Upper lobe of left lung (tissue), 6 donors: ENCODE measurements at regions not wholly inside any gene's neighbourhood (a gene's known extent, or its start where the extent isn't known, plus 50 kb on each side); places are given as distances from the start of the nearest gene placed in this dataset.

Experiments
- ATAC-seq, 2 donors: fragments of 200-7000 bp; cut with Tn5 transposase; one replicate each; pipeline ENCODE4 v1.9.1; 2022; ENCODE audit warnings: mild to moderate bottlenecking in 2 of 2, moderate library complexity in 2 of 2; ENCODE audit not compliant: low FRiP score in 2 of 2
- DNase-seq, 2 donors: peaks; one replicate each; pipeline ENCODE4 v3.0.0-alpha.2; 2019 to 2020
- H3K27ac ChIP-seq, 4 donors: fragments of 200-600 bp; sonication (generic); one replicate each; pipeline ENCODE4 v1.5.1; 2016 to 2019
- H3K27me3 ChIP-seq, 4 donors: fragments of 200-600 bp; sonication (generic); one replicate each; pipeline ENCODE4 v1.5.1; 2017 to 2019
- H3K36me3 ChIP-seq, 4 donors: fragments of 200-600 bp; sonication (generic); one replicate each; pipeline ENCODE4 v1.5.1; 2016 to 2019
- H3K4me1 ChIP-seq, 4 donors: fragments of 200-600 bp; sonication (generic); one replicate each; pipeline ENCODE4 v1.5.1; 2018 to 2019
- H3K4me3 ChIP-seq, 4 donors: fragments of 200-600 bp; sonication (generic); one replicate each; pipeline ENCODE4 v1.5.1; 2017 to 2019; ENCODE audit warnings: mild to moderate bottlenecking in 2 of 4, moderate library complexity in 1 of 4
- H3K9me3 ChIP-seq, 4 donors: fragments of 200-600 bp; sonication (generic); one replicate each; pipeline ENCODE4 v1.5.1; 2018 to 2019
- CTCF ChIP-seq, 6 experiments: fragments of 450-650 bp in 4 of 6; fragments of 200-600 bp in 2 of 6; sonication (generic) in 2 of 6; IDR thresholded peaks; one replicate each; pipeline ENCODE4 v1.5.1; 2016 to 2019; ENCODE audit warnings: antibody characterized with exemption in 6 of 6
- EP300 ChIP-seq, 4 donors: sonication (generic); formaldehyde crosslinking; IDR thresholded peaks; one replicate each; pipeline ENCODE4 v1.5.1; 2017; ENCODE audit warnings: antibody characterized with exemption in 4 of 4, control low read depth in 2 of 4
- POLR2A ChIP-seq, 4 donors: fragments of 450-650 bp; IDR thresholded peaks; one replicate each; pipeline ENCODE4 v1.5.1; 2016 to 2017; ENCODE audit warnings: antibody characterized with exemption in 4 of 4, mild to moderate bottlenecking in 2 of 4
- POLR2AphosphoS5 ChIP-seq, 2 donors: sonication (generic); formaldehyde crosslinking; IDR thresholded peaks; one replicate each; pipeline ENCODE4 v1.5.1; 2017; ENCODE audit warnings: antibody characterized with exemption in 2 of 2
- WGBS, 2 donors: methylation state at CpG; one replicate each; pipeline ENCODE4 v1.1.5; 2017 to 2018; 5-methylcytosine and 5-hydroxymethylcytosine counted together
- donor health status: DM: no; HTN: no; CAD: no; lungs with moderate emphysema.
- donor health status: DM: no; HTN: yes; CAD: no; lungs with severe emphysema.

DNA sequence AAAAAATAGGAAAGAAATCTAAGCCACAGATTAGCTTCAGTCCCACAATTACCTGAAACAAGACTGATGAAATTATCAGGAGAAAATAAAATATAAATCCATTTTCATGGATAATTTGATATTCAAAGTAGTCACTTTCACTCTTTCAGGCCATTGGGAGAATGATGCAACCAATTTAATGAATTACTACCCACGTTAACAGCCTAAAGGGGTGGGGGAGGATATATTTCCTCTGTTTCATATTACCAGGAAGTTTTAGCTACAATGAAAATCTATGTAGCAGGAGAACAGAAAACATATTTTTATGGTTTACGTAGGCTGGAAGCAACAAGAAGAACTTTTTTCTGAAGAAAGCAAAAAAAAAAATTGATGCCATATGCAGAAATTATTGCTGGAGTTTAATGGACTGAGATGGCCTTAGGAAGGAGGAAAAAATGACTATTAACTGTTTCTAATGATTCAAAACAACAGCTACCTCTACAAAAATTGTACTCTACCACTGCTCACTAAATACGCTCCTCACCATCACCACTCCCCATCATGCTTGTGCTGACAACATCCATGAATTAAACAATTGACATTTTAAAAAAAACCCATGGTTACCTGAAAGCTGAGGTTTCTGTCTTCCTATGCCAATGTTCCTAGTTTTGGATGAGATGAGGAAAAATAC, 100.9 kb downstream of the CXXC4 start:
- Histone ChIP-seq H3K9me3 (no peaks in the 10 kb centered on the region), H3K27ac (no peak overlapping the region), H3K27me3 (no peaks in the 10 kb centered on the region), H3K36me3 (no peaks in the 10 kb centered on the region), H3K4me3 (no peak overlapping the region), H3K4me1 (no peaks in the 10 kb centered on the region)
- DNase-seq (no peak), ATAC-seq (no peak)
- 53 to 60% methylated on average over 3 of the region's 3 CpGs for WGBS, 2 donors
- TF ChIP-seq CTCF (IDR thresholded peaks at IDR 0.05), result no peak
- TF ChIP-seq POLR2A (IDR thresholded peaks at IDR 0.05), result no peak
- no peak for TF ChIP-seq POLR2AphosphoS5 (IDR thresholded peaks at IDR 0.05)
- TF ChIP-seq EP300 (IDR thresholded peaks at IDR 0.05), result no peak

DNA sequence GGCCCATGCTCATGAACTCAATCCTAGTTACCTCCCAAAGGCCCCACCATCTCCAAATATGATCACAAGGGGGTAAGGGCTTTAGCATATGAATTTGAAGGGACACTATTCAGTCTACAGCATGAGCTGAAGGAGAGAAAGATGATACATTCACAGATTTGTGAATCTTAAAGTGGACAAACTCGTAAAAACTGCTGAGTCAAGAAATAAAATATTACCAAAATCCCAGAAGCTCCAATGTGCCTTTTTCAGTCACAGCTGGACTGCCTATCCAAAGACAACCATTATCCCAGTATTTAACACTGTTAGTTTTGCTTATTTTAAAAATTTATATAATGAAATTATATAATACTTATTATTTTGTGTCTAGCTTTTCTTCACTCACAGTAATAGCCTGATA, 109.0 kb downstream of the CXXC4 start:
- DNase-seq (no peak), ATAC-seq (no peak)
- Histone ChIP-seq H3K4me1 (no peaks in the 10 kb centered on the region), H3K9me3 (no peaks in the 10 kb centered on the region), H3K27ac (no peak overlapping the region), H3K4me3 (no peak overlapping the region), H3K27me3 (no peaks in the 10 kb centered on the region), H3K36me3 (no peaks in the 10 kb centered on the region)
- 79 to 80% methylated on average over 1 of the region's 1 CpG for WGBS, 2 donors
- no peak for TF ChIP-seq POLR2AphosphoS5 (IDR thresholded peaks at IDR 0.05)
- TF ChIP-seq POLR2A (IDR thresholded peaks at IDR 0.05), result no peak
- no peak for TF ChIP-seq EP300 (IDR thresholded peaks at IDR 0.05)

- no peak for ATAC-seq
- TF ChIP-seq EP300 (IDR thresholded peaks at IDR 0.05) (no peak), POLR2A (IDR thresholded peaks at IDR 0.05) (no peak), CTCF (IDR thresholded peaks at IDR 0.05) (no peak), POLR2AphosphoS5 (IDR thresholded peaks at IDR 0.05) (no peak)
- H3K9me3 ChIP-seq, result no peaks in the 10 kb centered on the region
- H3K36me3 ChIP-seq, result no peaks in the 10 kb centered on the region
- WGBS, 2 donors, result 93% methylated on average over 5 of the region's 5 CpGs
- H3K27ac ChIP-seq, result no peak overlapping the region
- H3K27me3 ChIP-seq, result no peaks in the 10 kb centered on the region
- H3K4me3 ChIP-seq, result no peak overlapping the region
- DNase-seq, result no peak
- no peaks in the 10 kb centered on the region for H3K4me1 ChIP-seq
Observed at GRCh38 chr4:104382961-104383360, 111.7 kb downstream of the CXXC4 start.

GRCh38 chr4:104381729-104382128, 113.0 kb downstream of the CXXC4 start:
- no peak for ATAC-seq
- no peak overlapping the region for H3K27ac ChIP-seq
- no peaks in the 10 kb centered on the region for H3K4me1 ChIP-seq
- no peak for TF ChIP-seq POLR2AphosphoS5 (IDR thresholded peaks at IDR 0.05)
- TF ChIP-seq POLR2A (IDR thresholded peaks at IDR 0.05), result no peak
- TF ChIP-seq CTCF (IDR thresholded peaks at IDR 0.05), result no peak
- no peak for TF ChIP-seq EP300 (IDR thresholded peaks at IDR 0.05)
- H3K36me3 ChIP-seq, result no peaks in the 10 kb centered on the region
- DNase-seq, result no peak
- no peaks in the 10 kb centered on the region for H3K27me3 ChIP-seq
- H3K4me3 ChIP-seq, result no peak overlapping the region
- WGBS, 2 donors, result 83 to 87% methylated on average over 1 of the region's 1 CpG
- H3K9me3 ChIP-seq, result no peaks in the 10 kb centered on the region

DNA sequence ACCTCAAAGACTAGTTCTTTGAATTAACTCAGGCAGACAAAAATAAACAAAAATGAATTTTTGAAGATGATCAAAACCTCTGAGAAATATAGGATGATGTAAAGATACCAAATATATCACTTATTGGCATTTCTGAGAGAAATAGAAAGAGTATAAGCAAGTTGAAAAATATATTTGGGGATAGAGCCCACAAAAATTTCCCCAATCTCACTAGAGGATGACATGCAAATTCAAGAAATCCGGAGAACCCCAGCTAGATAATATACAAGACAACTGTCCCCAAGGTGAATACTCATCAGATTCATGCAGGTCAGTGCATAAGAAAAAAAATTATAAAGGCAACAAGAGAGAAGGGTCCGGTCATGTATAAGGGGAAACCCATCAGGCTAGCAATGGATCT, 129.1 kb downstream of the CXXC4 start:
- 91 to 94% methylated on average over 2 of the region's 2 CpGs for WGBS, 2 donors
- ATAC-seq (no peak), DNase-seq (no peak)
- Histone ChIP-seq H3K27me3 (no peaks in the 10 kb centered on the region), H3K4me3 (no peak overlapping the region), H3K36me3 (no peaks in the 10 kb centered on the region), H3K9me3 (no peaks in the 10 kb centered on the region), H3K27ac (no peak overlapping the region), H3K4me1 (no peaks in the 10 kb centered on the region)
- TF ChIP-seq EP300 (IDR thresholded peaks at IDR 0.05) (no peak), CTCF (IDR thresholded peaks at IDR 0.05) (no peak), POLR2AphosphoS5 (IDR thresholded peaks at IDR 0.05) (no peak), POLR2A (IDR thresholded peaks at IDR 0.05) (no peak)
